K562 (cell line): ENCODE measurements at regions not wholly inside any gene's neighbourhood (a gene's known extent, or its start where the extent isn't known, plus 50 kb on each side); places are given as distances from the start of the nearest gene placed in this dataset.

Source experiments
- ATAC-seq: fragments of 200-7000 bp; cut with Tn5 transposase; 3 replicates; pipeline ENCODE4 v1.9.1; 2020; ENCODE audit warnings: moderate library complexity
- BruUV-seq: library from RNA; stranded (reverse); fragments of 400-500 nt; replicated peaks from 2 replicates; lab custom pipeline; 2021; lab: Mats Ljungman, UMichigan
- CTCF ChIA-PET: fragments of 300-600 bp; formaldehyde crosslinking; extraction: SDS; loops from one replicate; lab custom pipeline; 2021; ENCODE audit warnings: low intra/inter-chr PET ratio; lab: Yijun Ruan, JAX
- POLR2A ChIA-PET: fragments of 300-600, 350-650 bp; sonication (Branson Sonifier 250); formaldehyde crosslinking; extraction: SDS; loops from one replicate; lab custom pipeline; 2021; ENCODE audit warnings: antibody characterized with exemption, inconsistent platforms; lab: Yijun Ruan, JAX
- DNase-seq, 4 experiments: peaks; one replicate each; pipeline versions ENCODE4 v3.0.0 to v3.0.0-alpha.2; 2011 to 2018; ENCODE audit warnings: low spot score in 3 of 4, mixed read lengths in 3 of 4; ENCODE audit errors: extremely low read depth in 1 of 4
- FAIRE-seq: peaks from 2 replicates; lab custom pipeline; 2011; peaks lifted over from hg19 to GRCh38; lab: Jason Lieb, UNC
- H2AFZ ChIP-seq: 2 replicates; pipeline ENCODE4 v1.6.0; 2011; ENCODE audit warnings: low read depth, low read length, control low read depth, inconsistent platforms
- H3K27ac ChIP-seq: fragments of 200-600 bp; 3 replicates; pipeline ENCODE4 v1.8.0; 2011; ENCODE audit warnings: low read depth, mild to moderate bottlenecking, control low read depth, inconsistent platforms, low read length, moderate library complexity, mixed read lengths; ENCODE audit errors: extremely low read depth
- H3K27me3 ChIP-seq, 2 experiments: fragments of 300-600 bp in 1 of 2; 2 replicates in 1 of 2; 3 replicates in 1 of 2; pipeline versions ENCODE4 v1.6.0 to v1.8.0; 2011; ENCODE audit warnings: inconsistent platforms in 2 of 2, low read length in 2 of 2, mild to moderate bottlenecking in 1 of 2, mixed read lengths in 1 of 2, moderate library complexity in 1 of 2; ENCODE audit not compliant: control insufficient read depth in 2 of 2, insufficient read depth in 2 of 2
- H3K36me3 ChIP-seq: fragments of 300-600 bp; 3 replicates; pipeline ENCODE4 v1.8.0; 2011; ENCODE audit warnings: mild to moderate bottlenecking, low read length, inconsistent platforms; ENCODE audit not compliant: control insufficient read depth, insufficient read depth
- H3K4me1 ChIP-seq, 2 experiments: fragments of 200-600 bp in 1 of 2; replicated peaks in 1 of 2; 2 replicates in 1 of 2; 3 replicates in 1 of 2; pipeline versions ENCODE4 v1.5.1 to v1.8.0; 2011; ENCODE audit warnings: inconsistent platforms in 2 of 2, low read length in 2 of 2, mild to moderate bottlenecking in 1 of 2, mixed read lengths in 1 of 2, moderate library complexity in 1 of 2; ENCODE audit not compliant: control insufficient read depth in 2 of 2, insufficient read depth in 2 of 2
- H3K4me2 ChIP-seq: 2 replicates; pipeline ENCODE4 v1.6.1; 2011; ENCODE audit warnings: low read length, control low read depth, inconsistent platforms, mixed read lengths; ENCODE audit not compliant: insufficient read depth
- H3K4me3 ChIP-seq: fragments of 200-600 bp; sonication (generic), shearing (Covaris generic); 2 replicates; pipeline ENCODE4 v1.5.1; 2016; ENCODE audit warnings: control low read depth, inconsistent platforms
- H3K79me2 ChIP-seq: fragments of 200-600 bp; 3 replicates; pipeline ENCODE4 v1.8.0; 2011; ENCODE audit warnings: low read length, inconsistent platforms; ENCODE audit not compliant: control insufficient read depth, insufficient read depth
- H3K9ac ChIP-seq, 2 experiments: 2 replicates each; pipeline versions ENCODE4 v1.6.0 to v1.6.1; 2011; ENCODE audit warnings: low read depth in 2 of 2, low read length in 2 of 2, control low read depth in 1 of 2, inconsistent platforms in 1 of 2, mild to moderate bottlenecking in 1 of 2, mixed read lengths in 1 of 2; ENCODE audit not compliant: insufficient read depth in 1 of 2
- H3K9me1 ChIP-seq: one replicate; pipeline ENCODE4 v1.6.0; 2011; ENCODE audit warnings: inconsistent platforms, mild to moderate bottlenecking, low read length, moderate library complexity; ENCODE audit not compliant: control insufficient read depth, insufficient read depth
- H3K9me3 ChIP-seq: replicated peaks from 2 replicates; pipeline ENCODE4 v1.5.1; 2011; ENCODE audit warnings: low read depth, low read length, inconsistent platforms; ENCODE audit not compliant: control insufficient read depth, insufficient read depth
- H4K20me1 ChIP-seq: replicated peaks from 2 replicates; pipeline ENCODE4 v1.6.1; 2011; ENCODE audit warnings: low read length, inconsistent platforms, mixed read lengths; ENCODE audit not compliant: control insufficient read depth, insufficient read depth
- DNMT1 ChIP-seq: fragments of 450-650 bp; IDR thresholded peaks from 2 replicates; pipeline ENCODE4 v1.6.1; 2016; ENCODE audit warnings: antibody characterized with exemption, mild to moderate bottlenecking
- GABPB1 ChIP-seq: sonication (generic); formaldehyde crosslinking; IDR thresholded peaks from 2 replicates; pipeline ENCODE4 v1.8.0; 2022; ENCODE audit warnings: mild to moderate bottlenecking, missing genetic modification reagents
- MAFG ChIP-seq: fragments of 450-650 bp; conservative IDR thresholded peaks from 2 replicates; pipeline ENCODE4 v1.6.1; 2016; ENCODE audit warnings: missing genetic modification characterization, missing compliant biosample characterization
- SREBF2 ChIP-seq: sonication (generic); formaldehyde crosslinking; IDR thresholded peaks from 2 replicates; pipeline ENCODE4 v1.4.0; 2020; ENCODE audit warnings: mild to moderate bottlenecking, missing genetic modification reagents
- ZSCAN29 ChIP-seq: fragments of 450-650 bp; IDR thresholded peaks from 2 replicates; pipeline ENCODE4 v1.6.1; 2017
- WGBS: fragments of 100-300 bp; shearing (Covaris generic); methylation state at CpG from one replicate; pipeline ENCODE4 v1.1.6; 2016; ENCODE audit warnings: low coverage, mixed read lengths; ENCODE audit not compliant: insufficient coverage; ENCODE audit errors: missing lambda C conversion rate; 5-methylcytosine and 5-hydroxymethylcytosine counted together
- in situ Hi-C: fragments of 300-500 bp; cut with MboI; formaldehyde crosslinking; loops from 4 replicates; pipeline ENCODE4 v1.15.0; 2018; ENCODE audit warnings: inconsistent platforms, mixed read lengths
- intact Hi-C: fragments of 100-400 bp; cut with micrococcal nuclease; formaldehyde crosslinking; loops from 2 replicates; pipeline ENCODE4 v1.14.2; 2022
- TF ChIP-seq, protein P1 (sequence below): sonication (generic); formaldehyde crosslinking; IDR thresholded peaks from 2 replicates; pipeline ENCODE4 v1.8.1; 2023; ENCODE audit warnings: mild to moderate bottlenecking, missing genetic modification reagents
- TF ChIP-seq, protein P2 (sequence below), 2 experiments: fragments of 200-800 bp in 1 of 2; sonication (Bioruptor generic) in 1 of 2; sonication (generic) in 1 of 2; formaldehyde crosslinking in 1 of 2; IDR thresholded peaks in 1 of 2; conservative IDR thresholded peaks in 1 of 2; 2 replicates each; pipeline versions ENCODE4 v1.5.0 to v1.6.1; 2016 to 2020; ENCODE audit warnings: missing compliant biosample characterization in 1 of 2, missing genetic modification characterization in 1 of 2, missing genetic modification reagents in 1 of 2

DNA sequence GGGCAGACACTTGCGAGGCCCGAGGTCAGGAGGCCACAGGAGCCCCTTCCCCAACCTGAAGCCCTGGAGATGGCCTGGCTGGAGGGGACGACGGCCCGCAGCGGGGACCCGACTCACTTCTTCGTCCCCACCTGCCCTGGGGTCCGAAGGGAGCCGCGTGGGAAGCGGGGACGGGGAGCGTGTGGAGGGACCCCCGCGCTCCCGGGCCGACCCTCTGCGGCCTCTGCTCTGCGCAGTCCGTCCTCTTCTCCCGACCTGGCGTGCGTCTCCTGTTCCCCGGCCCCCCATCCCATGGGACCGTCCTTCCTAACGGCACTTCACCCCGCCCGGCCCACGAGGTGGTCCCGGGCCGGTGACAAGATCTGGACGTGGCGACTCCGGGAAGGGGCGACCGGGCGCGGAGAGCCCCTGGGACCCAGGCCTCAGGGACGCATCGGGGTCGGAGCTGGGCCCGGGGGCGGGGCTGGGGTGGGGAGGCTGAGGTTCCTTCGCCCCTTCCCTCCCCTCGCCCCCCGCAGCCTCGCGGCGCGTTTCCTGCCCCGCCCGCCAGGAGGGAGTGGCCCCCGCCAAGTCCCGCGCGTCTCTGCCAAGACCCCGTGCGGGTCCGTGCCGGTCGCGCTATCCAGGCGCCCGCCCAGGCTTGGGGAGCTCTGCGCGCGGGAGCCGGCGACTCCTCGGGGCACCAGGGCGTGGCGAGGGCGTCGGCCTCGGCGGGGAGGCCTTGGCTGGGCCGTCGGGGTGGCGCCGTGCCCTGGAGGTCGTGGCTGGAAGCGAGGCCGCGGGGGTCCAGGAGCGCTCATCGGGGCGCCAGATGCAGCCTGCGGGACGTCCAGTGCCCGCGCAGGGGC, 97.1 kb downstream of the TNFAIP2 start:
- Histone ChIP-seq H3K9me3 (no peaks in the 10 kb centered on the region), H4K20me1 (no peaks in the 10 kb centered on the region), H3K4me2 (no peak overlapping the region)
- no peak for DNase-seq
- TF ChIP-seq, protein P1, sequence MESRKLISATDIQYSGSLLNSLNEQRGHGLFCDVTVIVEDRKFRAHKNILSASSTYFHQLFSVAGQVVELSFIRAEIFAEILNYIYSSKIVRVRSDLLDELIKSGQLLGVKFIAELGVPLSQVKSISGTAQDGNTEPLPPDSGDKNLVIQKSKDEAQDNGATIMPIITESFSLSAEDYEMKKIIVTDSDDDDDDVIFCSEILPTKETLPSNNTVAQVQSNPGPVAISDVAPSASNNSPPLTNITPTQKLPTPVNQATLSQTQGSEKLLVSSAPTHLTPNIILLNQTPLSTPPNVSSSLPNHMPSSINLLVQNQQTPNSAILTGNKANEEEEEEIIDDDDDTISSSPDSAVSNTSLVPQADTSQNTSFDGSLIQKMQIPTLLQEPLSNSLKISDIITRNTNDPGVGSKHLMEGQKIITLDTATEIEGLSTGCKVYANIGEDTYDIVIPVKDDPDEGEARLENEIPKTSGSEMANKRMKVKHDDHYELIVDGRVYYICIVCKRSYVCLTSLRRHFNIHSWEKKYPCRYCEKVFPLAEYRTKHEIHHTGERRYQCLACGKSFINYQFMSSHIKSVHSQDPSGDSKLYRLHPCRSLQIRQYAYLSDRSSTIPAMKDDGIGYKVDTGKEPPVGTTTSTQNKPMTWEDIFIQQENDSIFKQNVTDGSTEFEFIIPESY (CRISPR knock-in tag), result 0 out of 2 replicates have a peak, but pooled peaks have one; percentile 17
- TF ChIP-seq GABPB1, result no peak
- TF ChIP-seq, protein P2, sequence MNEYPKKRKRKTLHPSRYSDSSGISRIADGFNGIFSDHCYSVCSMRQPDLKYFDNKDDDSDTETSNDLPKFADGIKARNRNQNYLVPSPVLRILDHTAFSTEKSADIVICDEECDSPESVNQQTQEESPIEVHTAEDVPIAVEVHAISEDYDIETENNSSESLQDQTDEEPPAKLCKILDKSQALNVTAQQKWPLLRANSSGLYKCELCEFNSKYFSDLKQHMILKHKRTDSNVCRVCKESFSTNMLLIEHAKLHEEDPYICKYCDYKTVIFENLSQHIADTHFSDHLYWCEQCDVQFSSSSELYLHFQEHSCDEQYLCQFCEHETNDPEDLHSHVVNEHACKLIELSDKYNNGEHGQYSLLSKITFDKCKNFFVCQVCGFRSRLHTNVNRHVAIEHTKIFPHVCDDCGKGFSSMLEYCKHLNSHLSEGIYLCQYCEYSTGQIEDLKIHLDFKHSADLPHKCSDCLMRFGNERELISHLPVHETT (CRISPR knock-in tag; conservative IDR thresholded peaks at IDR 0.05 in 1 of 2, IDR thresholded peaks at IDR 0.05 in 1 of 2), result no peak
- TF ChIP-seq SREBF2 (CRISPR knock-in tag), result no peak
- TF ChIP-seq MAFG (tag), result no peak
- TF ChIP-seq DNMT1, result no peak
- TF ChIP-seq ZSCAN29, result no peak
- TF ChIP-seq, all 486 proteins: peak for 1
- BruUV-seq, result no TSS peak
- ATAC-seq (no peak), FAIRE-seq (no peak)
- ChIA-PET POLR2A (interaction anchor here (0.6 kb wide), 1 partner anchor 16 kb away, joined by 5 read pairs; no protein-coding TSS in a partner anchor), CTCF (no interaction called here)
- no peaks in the 10 kb centered on the region for H3K79me2 ChIP-seq
- H3K36me3 ChIP-seq, result no peaks in the 10 kb centered on the region
- no peak overlapping the region for H3K4me3 ChIP-seq
- H3K4me1 ChIP-seq, result peaks cover 2 to 18% of the 10 kb centered on the region in 2 experiments; a peak in 3 of 5 replicates
- intact Hi-C loops (no loop called here), in situ Hi-C loops (no loop called here)
- 40% methylated on average over 1 of the region's 92 CpGs for WGBS
- no peak overlapping the region for H2AFZ ChIP-seq
- no peaks in the 10 kb centered on the region; a peak in 1 of 5 replicates for H3K27me3 ChIP-seq
- no peak overlapping the region for H3K27ac ChIP-seq
- no peak overlapping the region for H3K9ac ChIP-seq
- no peaks in the 10 kb centered on the region for H3K9me1 ChIP-seq
